Globus pallidus (tissue), 1 donor: ENCODE measurements at regions not wholly inside any gene's neighbourhood (a gene's known extent, or its start where the extent isn't known, plus 50 kb on each side); places are given as distances from the start of the nearest gene placed in this dataset.
A peak's percentile ranks its signal among the peaks of the same experiment; 100 is the strongest.
"Not testable (repeated sequence)": the region's sequence is repeated elsewhere in the genome, so short reads cannot be mapped to it uniquely, and the experiment has no call there.

Experiments used
- DNase-seq: peaks from one replicate; pipeline ENCODE4 v3.0.0-alpha.2; 2015; ENCODE audit warnings: low spot score

- no peak for DNase-seq
These were observed 236.7 kb upstream of the CCNH start for GRCh38 chr5:87649455-87649854.

DNA sequence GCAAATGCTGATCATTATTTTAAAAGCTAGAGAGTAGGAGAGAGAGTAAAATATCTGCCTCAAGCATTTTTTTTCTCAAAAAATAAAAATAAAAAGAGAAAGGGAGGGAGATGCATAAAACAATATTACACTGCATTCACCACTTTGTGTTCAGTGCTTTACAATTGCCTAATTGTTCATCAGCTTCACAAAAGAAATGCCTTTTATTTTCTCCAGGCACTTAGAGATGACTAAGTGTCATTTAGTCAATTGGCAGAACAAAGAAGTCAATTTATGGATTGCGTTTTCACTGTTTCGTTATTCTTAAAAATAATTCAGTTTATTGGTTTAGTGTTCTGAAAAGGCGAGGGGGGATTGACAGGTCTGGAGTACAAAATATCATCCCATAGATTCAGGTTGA, 232.5 kb upstream of the CCNH start:
- DNase-seq, result peak; percentile 83

DNA sequence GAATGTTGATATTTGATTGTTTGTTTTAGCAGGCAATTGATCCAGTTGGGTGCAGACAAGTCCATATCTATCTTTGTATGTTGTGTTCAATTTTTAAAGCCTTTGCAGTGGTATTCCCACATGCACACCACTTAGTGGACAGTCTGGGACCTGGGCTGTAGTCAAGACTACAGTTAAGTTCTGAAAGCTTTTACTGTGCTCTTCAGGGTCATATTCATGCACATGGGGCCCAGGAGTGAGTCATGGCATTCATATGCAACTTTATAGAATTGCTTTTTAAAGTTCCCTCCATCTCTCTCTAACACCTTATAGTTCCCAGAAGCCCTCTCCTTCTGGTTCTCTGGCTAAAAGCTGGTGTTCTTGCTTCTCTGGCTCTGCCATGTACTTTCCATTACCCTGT, 228.2 kb upstream of the CCNH start:
- no peak for DNase-seq

- DNase-seq, result no peak
These were observed 214.6 kb upstream of the CCNH start for GRCh38 chr5:87627363-87627762.

GRCh38 chr5:87608385-87608784, 195.7 kb upstream of the CCNH start:
- DNase-seq, result no peak

DNA sequence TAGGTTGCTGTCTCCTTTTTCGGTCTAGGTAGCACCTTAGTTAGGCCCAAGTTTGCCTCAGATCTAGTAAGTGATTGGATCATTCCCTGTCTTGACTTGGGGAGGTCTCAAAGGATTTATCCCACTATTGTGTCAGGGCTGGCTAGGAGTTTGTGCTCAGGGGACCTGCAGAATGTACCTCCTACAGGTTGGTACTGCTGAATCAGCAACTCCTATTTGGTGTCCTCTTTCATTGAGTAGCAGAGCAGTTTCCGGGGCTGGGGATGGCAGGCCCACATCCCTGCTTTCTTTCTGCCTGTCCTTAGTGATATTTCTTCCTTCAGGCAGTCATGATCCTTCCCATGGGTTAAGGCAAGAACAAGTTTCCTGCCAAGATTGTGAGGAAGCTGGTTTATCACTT, 192.9 kb upstream of the CCNH start:
- no peak for DNase-seq

GRCh38 chr5:87599778-87600177, 187.0 kb upstream of the CCNH start:
- DNase-seq, result no peak

GRCh38 chr5:87598460-87598859, 185.7 kb upstream of the CCNH start:
- DNase-seq, result no peak

DNA sequence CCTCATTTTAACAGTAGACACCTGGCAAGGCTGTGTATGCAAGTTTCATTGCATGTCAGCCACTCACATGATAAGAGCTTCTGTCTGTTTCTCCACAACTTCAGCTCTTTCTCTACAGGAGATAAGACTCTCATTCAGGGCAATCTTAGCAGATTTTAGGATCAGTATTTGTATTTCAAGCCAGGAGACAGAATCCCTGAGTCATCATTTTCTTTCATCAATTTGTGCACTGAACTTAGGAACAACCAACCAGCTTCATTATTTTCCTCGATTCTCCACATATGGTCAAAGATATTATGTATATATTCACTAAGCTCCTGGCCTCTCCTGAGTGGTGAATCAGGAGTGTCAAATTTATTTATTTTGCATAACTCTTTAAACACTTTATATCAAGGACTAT, 181.8 kb upstream of the CCNH start:
- no peak for DNase-seq

GRCh38 chr5:87589587-87589986, 176.9 kb upstream of the CCNH start:
- no peak for DNase-seq

- DNase-seq, result peak; percentile 87
These were observed 175.6 kb upstream of the CCNH start for GRCh38 chr5:87588316-87588715.

DNA sequence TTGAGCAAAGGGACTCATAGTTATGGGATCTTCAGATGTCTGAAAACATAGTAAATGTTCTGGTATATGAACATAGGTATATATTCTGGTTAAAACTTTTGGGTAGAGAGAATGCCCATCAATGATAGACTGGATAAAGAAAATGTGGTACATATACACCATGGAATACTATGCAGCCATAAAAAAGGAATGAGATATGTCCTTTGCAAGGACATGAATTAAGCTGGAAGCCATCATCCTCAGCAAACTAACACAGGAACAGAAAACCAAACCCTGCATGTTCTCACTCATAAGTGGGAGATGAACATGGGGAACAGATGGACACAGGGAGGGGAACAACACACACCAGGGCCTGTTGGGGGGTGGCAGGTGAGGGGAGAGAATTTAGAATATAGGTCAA, 171.0 kb upstream of the CCNH start:
- DNase-seq, result not testable (repeated sequence)

DNA sequence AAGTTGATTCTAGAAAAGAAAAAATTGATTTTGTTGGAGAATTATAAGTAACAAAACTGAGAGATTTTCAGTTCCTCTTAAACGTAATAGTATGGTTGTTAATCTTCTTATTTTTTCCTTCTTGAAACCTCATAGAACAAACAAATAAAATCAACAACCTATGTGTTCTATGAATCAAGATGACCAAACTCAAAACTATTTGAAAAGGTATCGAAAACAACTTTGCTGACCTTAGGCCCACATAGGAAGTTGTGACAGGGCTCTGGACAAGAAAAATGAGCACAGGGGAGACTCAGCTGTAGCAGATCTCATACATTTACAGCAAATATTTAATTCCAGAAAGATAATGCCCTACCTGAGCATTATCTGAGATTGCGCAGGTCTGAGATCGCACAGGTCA, 169.4 kb upstream of the CCNH start:
- no peak for DNase-seq

GRCh38 chr5:87581661-87582060, 168.9 kb upstream of the CCNH start:
- DNase-seq, result no peak

DNA sequence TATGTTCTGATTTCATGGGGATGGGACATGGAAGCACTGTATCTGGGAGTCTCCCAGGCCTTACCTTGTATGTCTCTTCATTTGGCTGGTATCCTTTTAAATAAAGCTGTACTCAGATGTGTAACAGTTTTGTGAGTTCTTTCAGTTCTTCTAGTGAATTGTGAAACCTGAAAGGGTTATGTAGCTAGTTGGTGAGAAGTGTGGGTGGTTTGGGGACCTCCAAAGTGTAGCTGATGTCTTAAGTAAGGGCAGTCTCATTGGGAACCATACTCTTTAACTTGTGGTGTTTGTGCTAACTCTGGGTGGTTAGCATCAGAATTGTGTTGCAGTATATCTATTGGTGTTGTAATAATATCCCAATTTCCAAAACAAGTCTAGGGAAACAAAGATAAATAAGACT, 166.9 kb upstream of the CCNH start:
- no peak for DNase-seq

- no peak for DNase-seq
These were observed 164.1 kb upstream of the CCNH start for GRCh38 chr5:87576867-87577266.

DNA sequence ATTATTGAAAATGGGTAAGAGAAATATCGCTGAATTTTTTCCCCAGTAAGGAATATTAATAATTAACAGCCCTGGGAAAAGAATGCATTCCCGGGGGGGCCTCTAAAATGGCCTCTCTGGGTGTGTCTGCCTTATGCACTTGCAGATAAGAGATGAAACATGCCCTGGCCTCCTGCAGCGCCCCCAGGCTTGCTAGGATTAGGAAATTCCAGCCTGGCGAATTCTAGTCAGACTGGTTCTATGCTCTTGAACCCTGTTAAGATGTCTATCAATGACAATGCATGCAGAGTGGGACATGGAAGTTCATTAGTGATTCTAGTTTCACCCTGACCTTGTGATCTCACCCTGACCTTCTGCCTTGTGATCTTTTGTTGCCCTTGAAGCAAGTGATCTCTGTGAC, 163.6 kb upstream of the CCNH start:
- DNase-seq, result not testable (repeated sequence)

DNA sequence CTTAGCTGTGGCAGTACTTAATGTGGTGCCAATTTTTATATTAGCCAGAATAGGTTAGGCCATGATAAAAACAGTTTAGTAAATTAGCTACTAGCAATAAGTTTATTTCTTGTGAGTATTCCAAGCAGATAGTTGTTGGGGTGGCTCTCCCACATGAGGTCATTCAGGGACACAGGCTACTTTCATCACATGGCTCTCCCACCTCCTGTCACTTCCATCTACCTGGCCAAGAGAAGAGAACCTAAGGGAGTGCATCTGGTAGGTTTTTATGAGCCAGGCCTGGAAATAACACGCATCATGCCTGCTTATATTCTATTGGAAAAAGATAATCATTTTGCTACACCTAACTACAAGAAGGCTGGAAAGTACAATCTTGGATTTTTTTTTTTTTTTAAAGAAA, 161.4 kb upstream of the CCNH start:
- DNase-seq, result no peak

DNA sequence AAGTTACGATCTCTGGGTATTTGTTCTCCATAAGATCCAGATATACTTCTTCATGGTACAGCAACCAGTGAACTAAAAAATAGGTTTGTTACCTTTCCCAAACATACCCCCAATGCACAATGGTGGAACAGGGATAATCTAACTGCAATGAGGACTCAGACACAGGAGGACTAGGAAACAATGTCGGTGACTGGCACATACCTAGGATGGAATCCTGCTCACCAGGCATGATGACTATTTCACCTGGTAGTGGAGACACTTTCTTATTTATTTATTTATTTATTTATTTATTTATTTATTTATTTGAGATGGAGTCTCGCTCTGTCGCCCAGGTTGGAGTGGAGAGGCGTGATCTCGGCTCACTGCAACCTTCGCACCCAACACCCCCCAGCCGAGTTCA, 159.9 kb upstream of the CCNH start:
- DNase-seq, result no peak

GRCh38 chr5:87572090-87572489, 159.4 kb upstream of the CCNH start:
- no peak for DNase-seq

DNA sequence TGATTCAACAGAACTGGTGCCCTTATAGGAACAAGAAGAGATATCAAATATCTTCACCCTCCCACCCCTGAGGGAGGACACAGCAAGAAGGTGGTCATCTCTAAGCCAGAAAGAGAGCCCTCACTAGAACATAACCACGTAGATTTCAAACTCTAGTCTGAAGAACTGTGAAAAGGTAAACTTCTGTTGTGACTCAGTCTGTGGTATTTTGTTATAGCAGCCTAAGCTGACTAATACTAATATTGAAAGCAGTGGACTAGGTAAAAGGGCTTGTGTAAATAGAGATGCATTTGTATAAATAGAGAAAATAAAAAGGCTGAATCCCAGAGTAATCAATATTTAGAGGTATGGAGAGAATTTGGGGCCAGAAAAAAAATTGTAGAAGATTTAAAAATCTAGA, 157.6 kb upstream of the CCNH start:
- no peak for DNase-seq

DNA sequence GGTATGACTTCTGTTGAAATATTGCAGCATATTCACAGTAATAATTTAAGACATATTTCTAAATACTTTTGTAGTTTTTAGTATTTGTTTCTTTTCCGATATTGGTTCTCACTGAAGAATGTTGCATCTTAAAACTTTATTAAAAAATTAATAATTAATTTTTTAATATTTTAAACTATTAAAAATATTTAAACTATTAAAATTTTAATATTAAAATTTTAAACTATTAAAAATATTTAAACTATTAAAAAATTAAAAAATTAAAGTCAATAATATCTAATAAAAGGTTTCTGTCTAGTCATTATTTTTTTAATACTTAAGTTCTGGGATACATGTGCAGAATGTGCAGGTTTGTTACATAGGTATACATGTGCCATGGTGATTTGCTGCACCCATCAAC, 149.3 kb upstream of the CCNH start:
- DNase-seq, result no peak

DNA sequence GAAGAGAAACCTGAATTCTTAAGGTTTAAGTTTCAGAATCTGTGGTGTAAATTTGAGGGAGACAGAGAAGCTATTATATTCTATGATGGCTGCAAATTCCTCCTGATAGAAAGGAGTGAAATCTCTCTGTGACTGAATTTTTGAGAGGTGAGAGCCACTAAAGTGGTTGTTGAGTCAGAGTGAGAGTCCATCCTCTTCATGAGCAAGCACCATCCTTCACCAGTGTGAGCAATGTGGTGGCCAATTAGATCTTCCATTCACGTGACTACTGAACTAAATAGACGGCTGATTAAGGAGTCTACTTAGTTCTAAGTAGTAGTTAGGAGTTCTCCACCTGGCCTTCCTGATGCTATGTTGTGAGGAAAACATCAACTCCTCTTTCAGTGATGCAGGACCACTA, 147.8 kb upstream of the CCNH start:
- DNase-seq, result no peak

GRCh38 chr5:87551911-87552310, 139.2 kb upstream of the CCNH start:
- no peak for DNase-seq

DNA sequence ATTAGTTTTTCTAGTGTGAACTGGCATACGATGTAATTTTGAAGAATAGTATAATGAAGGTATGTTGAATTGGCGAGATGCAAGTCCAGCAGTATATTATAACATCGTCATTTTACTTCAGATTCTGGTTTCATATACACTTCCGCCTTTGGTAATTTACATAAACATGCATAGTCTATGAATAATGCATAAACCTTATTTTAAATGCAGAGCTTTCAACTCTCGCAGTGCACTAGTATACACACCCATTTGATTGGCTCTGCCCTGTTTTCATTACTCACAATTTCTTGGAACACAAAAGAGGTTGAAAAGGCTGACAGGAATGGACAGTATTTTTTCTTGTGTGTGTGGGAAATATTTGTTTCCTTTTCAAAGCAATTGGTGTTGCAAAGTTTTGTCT, 128.9 kb upstream of the CCNH start:
- DNase-seq, result peak; percentile 58
